ENCODE measurements at regions not wholly inside any gene's neighbourhood (a gene's known extent, or its start where the extent isn't known, plus 50 kb on each side); places are given as distances from the start of the nearest gene placed in this dataset.

GRCh38 chr15:81987628-81988027 lies 58.2 kb downstream of the MEX3B start:
- 84 to 92% methylated on average over 4 of the region's 4 CpGs for WGBS, 2 donors
- no peak for DNase-seq
- H3K4me3 ChIP-seq (ENCODE audit: low read length in 2 of 2): no peak overlapping the region
- no peaks in the 10 kb centered on the region for H3K4me1 ChIP-seq (ENCODE audit: control insufficient read depth in 1 of 2, insufficient read depth in 2 of 2, low read length in 2 of 2)
- no peaks in the 10 kb centered on the region for H3K27me3 ChIP-seq (ENCODE audit: control insufficient read depth in 1 of 2, insufficient read depth in 2 of 2, low read length in 1 of 2)
- no peaks in the 10 kb centered on the region for H3K36me3 ChIP-seq (ENCODE audit: control insufficient read depth in 1 of 2, insufficient read depth in 2 of 2, low read length in 1 of 2)
- H3K27ac ChIP-seq (ENCODE audit: low read depth in 1 of 2, low read length in 2 of 2): no peak overlapping the region
- no peak for ATAC-seq (ENCODE audit: low FRiP score)
- intact Hi-C loops (cut with DNase I): no loop called here
- peaks cover 6% of the 10 kb centered on the region for H3K9me3 ChIP-seq (ENCODE audit: control insufficient read depth, low read length)

GRCh38 chr15:81983497-81983896 lies 62.3 kb downstream of the MEX3B start:
- intact Hi-C loops (cut with DNase I): no loop called here
- Histone ChIP-seq H3K27ac (ENCODE audit: low read depth in 1 of 2, low read length in 2 of 2) (no peak overlapping the region), H3K4me1 (ENCODE audit: control insufficient read depth in 1 of 2, insufficient read depth in 2 of 2, low read length in 2 of 2) (no peaks in the 10 kb centered on the region), H3K27me3 (ENCODE audit: control insufficient read depth in 1 of 2, insufficient read depth in 2 of 2, low read length in 1 of 2) (no peaks in the 10 kb centered on the region), H3K36me3 (ENCODE audit: control insufficient read depth in 1 of 2, insufficient read depth in 2 of 2, low read length in 1 of 2) (no peaks in the 10 kb centered on the region), H3K4me3 (ENCODE audit: low read length in 2 of 2) (no peak overlapping the region), H3K9me3 (ENCODE audit: control insufficient read depth, low read length) (peaks cover 1% of the 10 kb centered on the region)
- WGBS, 2 donors: 91 to 92% methylated on average over 10 of the region's 10 CpGs
- ATAC-seq (ENCODE audit: low FRiP score) (no peak), DNase-seq (no peak)

GRCh38 chr15:81982808-81983207 lies 63.0 kb downstream of the MEX3B start:
- no peak overlapping the region for H3K27ac ChIP-seq (ENCODE audit: low read depth in 1 of 2, low read length in 2 of 2)
- WGBS, 2 donors: 96% methylated on average over 5 of the region's 5 CpGs
- DNase-seq (no peak), ATAC-seq (ENCODE audit: low FRiP score) (no peak)
- peaks cover 1% of the 10 kb centered on the region for H3K9me3 ChIP-seq (ENCODE audit: control insufficient read depth, low read length)
- H3K4me3 ChIP-seq (ENCODE audit: low read length in 2 of 2): no peak overlapping the region
- no peaks in the 10 kb centered on the region for H3K36me3 ChIP-seq (ENCODE audit: control insufficient read depth in 1 of 2, insufficient read depth in 2 of 2, low read length in 1 of 2)
- intact Hi-C loops (cut with DNase I): no loop called here
- no peaks in the 10 kb centered on the region for H3K27me3 ChIP-seq (ENCODE audit: control insufficient read depth in 1 of 2, insufficient read depth in 2 of 2, low read length in 1 of 2)
- no peaks in the 10 kb centered on the region for H3K4me1 ChIP-seq (ENCODE audit: control insufficient read depth in 1 of 2, insufficient read depth in 2 of 2, low read length in 2 of 2)

- DNase-seq: no peak
- Histone ChIP-seq H3K36me3 (ENCODE audit: control insufficient read depth in 1 of 2, insufficient read depth in 2 of 2, low read length in 1 of 2) (no peaks in the 10 kb centered on the region), H3K4me1 (ENCODE audit: control insufficient read depth in 1 of 2, insufficient read depth in 2 of 2, low read length in 2 of 2) (no peaks in the 10 kb centered on the region), H3K9me3 (ENCODE audit: control insufficient read depth, low read length) (no peaks in the 10 kb centered on the region), H3K27ac (ENCODE audit: low read depth in 1 of 2, low read length in 2 of 2) (no peak overlapping the region), H3K4me3 (ENCODE audit: low read length in 2 of 2) (no peak overlapping the region), H3K27me3 (ENCODE audit: control insufficient read depth in 1 of 2, insufficient read depth in 2 of 2, low read length in 1 of 2) (no peaks in the 10 kb centered on the region)
- intact Hi-C loops (cut with DNase I): no loop called here
- no peak for ATAC-seq (ENCODE audit: low FRiP score)
- 10 to 14% methylated on average over 3 of the region's 3 CpGs for WGBS, 2 donors
Observed at GRCh38 chr15:81981908-81982307, 63.9 kb downstream of the MEX3B start.

- intact Hi-C loops (cut with DNase I): no loop called here
- whole genome bisulfite sequencing, 2 donors: 97 to 100% methylated on average over 1 of the region's 1 CpG
- DNase-seq: no peak
- no peak for ATAC-seq (ENCODE audit: low FRiP score)
- no peak overlapping the region for H3K27ac ChIP-seq (ENCODE audit: low read depth in 1 of 2, low read length in 2 of 2)
- H3K27me3 ChIP-seq (ENCODE audit: control insufficient read depth in 1 of 2, insufficient read depth in 2 of 2, low read length in 1 of 2): no peaks in the 10 kb centered on the region
- H3K4me1 ChIP-seq (ENCODE audit: control insufficient read depth in 1 of 2, insufficient read depth in 2 of 2, low read length in 2 of 2): no peaks in the 10 kb centered on the region
- no peaks in the 10 kb centered on the region for H3K36me3 ChIP-seq (ENCODE audit: control insufficient read depth in 1 of 2, insufficient read depth in 2 of 2, low read length in 1 of 2)
- H3K9me3 ChIP-seq (ENCODE audit: control insufficient read depth, low read length): no peaks in the 10 kb centered on the region
- H3K4me3 ChIP-seq (ENCODE audit: low read length in 2 of 2): no peak overlapping the region
Observed at GRCh38 chr15:81977464-81977863, 68.4 kb downstream of the MEX3B start.

- 87 to 88% methylated on average over 2 of the region's 2 CpGs for WGBS, 2 donors
- no peak for DNase-seq
- no peaks in the 10 kb centered on the region for H3K9me3 ChIP-seq (ENCODE audit: control insufficient read depth, low read length)
- no peaks in the 10 kb centered on the region for H3K4me1 ChIP-seq (ENCODE audit: control insufficient read depth in 1 of 2, insufficient read depth in 2 of 2, low read length in 2 of 2)
- intact Hi-C loops (cut with DNase I): no loop called here
- H3K27me3 ChIP-seq (ENCODE audit: control insufficient read depth in 1 of 2, insufficient read depth in 2 of 2, low read length in 1 of 2): no peaks in the 10 kb centered on the region
- H3K36me3 ChIP-seq (ENCODE audit: control insufficient read depth in 1 of 2, insufficient read depth in 2 of 2, low read length in 1 of 2): no peaks in the 10 kb centered on the region
- no peak for ATAC-seq (ENCODE audit: low FRiP score)
- H3K27ac ChIP-seq (ENCODE audit: low read depth in 1 of 2, low read length in 2 of 2): no peak overlapping the region
- H3K4me3 ChIP-seq (ENCODE audit: low read length in 2 of 2): no peak overlapping the region
Observed at GRCh38 chr15:81968691-81969090, 77.1 kb downstream of the MEX3B start.

- ATAC-seq (ENCODE audit: low FRiP score) (no peak), DNase-seq (no peak)
- intact Hi-C loops (cut with DNase I): no loop called here
Observed at GRCh38 chr15:81966631-81967030, 79.2 kb downstream of the MEX3B start.

GRCh38 chr15:81962482-81962881 lies 83.3 kb downstream of the MEX3B start:
- Histone ChIP-seq H3K27ac (ENCODE audit: low read depth in 1 of 2, low read length in 2 of 2) (no peak overlapping the region), H3K4me3 (ENCODE audit: low read length in 2 of 2) (no peak overlapping the region), H3K9me3 (ENCODE audit: control insufficient read depth, low read length) (no peaks in the 10 kb centered on the region), H3K27me3 (ENCODE audit: control insufficient read depth in 1 of 2, insufficient read depth in 2 of 2, low read length in 1 of 2) (no peaks in the 10 kb centered on the region), H3K4me1 (ENCODE audit: control insufficient read depth in 1 of 2, insufficient read depth in 2 of 2, low read length in 2 of 2) (no peaks in the 10 kb centered on the region), H3K36me3 (ENCODE audit: control insufficient read depth in 1 of 2, insufficient read depth in 2 of 2, low read length in 1 of 2) (no peaks in the 10 kb centered on the region)
- DNase-seq (no peak), ATAC-seq (ENCODE audit: low FRiP score) (no peak)
- intact Hi-C loops (cut with DNase I): no loop called here

More at GRCh38 chr15:81966631-81967030, 79.2 kb downstream of the MEX3B start:
- no peaks in the 10 kb centered on the region for H3K4me1 ChIP-seq (ENCODE audit: control insufficient read depth in 1 of 2, insufficient read depth in 2 of 2, low read length in 2 of 2)
- no peak overlapping the region for H3K27ac ChIP-seq (ENCODE audit: low read depth in 1 of 2, low read length in 2 of 2)
- H3K27me3 ChIP-seq (ENCODE audit: control insufficient read depth in 1 of 2, insufficient read depth in 2 of 2, low read length in 1 of 2): no peaks in the 10 kb centered on the region
- H3K9me3 ChIP-seq (ENCODE audit: control insufficient read depth, low read length): no peaks in the 10 kb centered on the region
- 20 to 34% methylated on average over 3 of the region's 3 CpGs for WGBS, 2 donors
- no peaks in the 10 kb centered on the region for H3K36me3 ChIP-seq (ENCODE audit: control insufficient read depth in 1 of 2, insufficient read depth in 2 of 2, low read length in 1 of 2)
- no peak overlapping the region for H3K4me3 ChIP-seq (ENCODE audit: low read length in 2 of 2)

GRCh38 chr15:81959196-81959595 lies 86.6 kb downstream of the MEX3B start:
- 89% methylated on average over 3 of the region's 3 CpGs for WGBS, 2 donors
- intact Hi-C loops (cut with DNase I): no loop called here
- DNase-seq: no peak
- no peaks in the 10 kb centered on the region for H3K36me3 ChIP-seq (ENCODE audit: control insufficient read depth in 1 of 2, insufficient read depth in 2 of 2, low read length in 1 of 2)
- H3K27ac ChIP-seq (ENCODE audit: low read depth in 1 of 2, low read length in 2 of 2): no peak overlapping the region
- no peaks in the 10 kb centered on the region for H3K4me1 ChIP-seq (ENCODE audit: control insufficient read depth in 1 of 2, insufficient read depth in 2 of 2, low read length in 2 of 2)
- no peaks in the 10 kb centered on the region for H3K9me3 ChIP-seq (ENCODE audit: control insufficient read depth, low read length)
- no peak for ATAC-seq (ENCODE audit: low FRiP score)
- no peaks in the 10 kb centered on the region for H3K27me3 ChIP-seq (ENCODE audit: control insufficient read depth in 1 of 2, insufficient read depth in 2 of 2, low read length in 1 of 2)
- no peak overlapping the region for H3K4me3 ChIP-seq (ENCODE audit: low read length in 2 of 2)
